Transverse colon (tissue), 4 donors: ENCODE measurements at regions not wholly inside any gene's neighbourhood (a gene's known extent, or its start where the extent isn't known, plus 50 kb on each side); places are given as distances from the start of the nearest gene placed in this dataset.

Experiments
- DNase-seq: peaks from one replicate; pipeline ENCODE4 v3.0.0-alpha.2; 2019
- H3K27ac ChIP-seq, 4 donors: fragments of 200-600 bp; sonication (generic); 2 replicates each; pipeline ENCODE4 v1.5.1; 2016 to 2018; ENCODE audit warnings: inconsistent platforms in 4 of 4
- H3K27me3 ChIP-seq: fragments of 200-600 bp; sonication (generic); 2 replicates; pipeline ENCODE4 v1.5.1; 2017; ENCODE audit warnings: inconsistent platforms
- H3K36me3 ChIP-seq, 4 donors: fragments of 200-600 bp; sonication (generic); 2 replicates each; pipeline ENCODE4 v1.5.1; 2017 to 2019; ENCODE audit warnings: inconsistent platforms in 4 of 4
- H3K4me1 ChIP-seq, 4 donors: fragments of 200-600 bp; sonication (generic); 2 replicates each; pipeline ENCODE4 v1.5.1; 2017 to 2020; ENCODE audit warnings: inconsistent platforms in 4 of 4
- H3K4me3 ChIP-seq, 4 donors: fragments of 200-600 bp; sonication (generic); 1 replicate in 1 of 4; 2 replicates in 3 of 4; pipeline versions ENCODE4 v1.5.1 to v1.6.1; 2017 to 2019; ENCODE audit warnings: inconsistent platforms in 4 of 4
- H3K9me3 ChIP-seq, 2 donors: fragments of 200-600 bp; sonication (generic); 2 replicates each; pipeline ENCODE4 v1.5.1; 2017 to 2019; ENCODE audit warnings: inconsistent platforms in 2 of 2
- CTCF ChIP-seq, 5 experiments: fragments of 200-600 bp in 3 of 5; fragments of 450-650 bp in 2 of 5; sonication (generic) in 3 of 5; IDR thresholded peaks; 1 replicate in 2 of 5; 2 replicates in 3 of 5; pipeline ENCODE4 v1.5.1; 2016 to 2017; ENCODE audit warnings: antibody characterized with exemption in 5 of 5, inconsistent platforms in 3 of 5, mild to moderate bottlenecking in 2 of 5, moderate library complexity in 1 of 5
- EP300 ChIP-seq: sonication (generic); formaldehyde crosslinking; IDR thresholded peaks from one replicate; pipeline ENCODE4 v1.6.1; 2017; ENCODE audit warnings: antibody characterized with exemption, low read depth
- POLR2A ChIP-seq: fragments of 450-650 bp; IDR thresholded peaks from one replicate; pipeline ENCODE4 v1.6.1; 2016; ENCODE audit warnings: antibody characterized with exemption, mild to moderate bottlenecking, moderate library complexity
- POLR2AphosphoS5 ChIP-seq, 3 donors: sonication (generic); formaldehyde crosslinking; IDR thresholded peaks; one replicate each; pipeline ENCODE4 v1.6.1; 2016; ENCODE audit warnings: antibody characterized with exemption in 3 of 3
- WGBS, 2 donors: methylation state at CpG; one replicate each; pipeline ENCODE4 v1.1.5; 2018; ENCODE audit warnings: low coverage in 1 of 2; 5-methylcytosine and 5-hydroxymethylcytosine counted together
- in situ Hi-C, 4 donors: fragments of 200-750 bp; cut with MboI; loops; one replicate each; pipeline versions ENCODE4 v1.15.0 to v1.15.1; 2017; ENCODE audit warnings: low sequenced_read_pairs in 3 of 4, low pct_ligation_motif_present in 1 of 4, low pct_unique_long_range_greater_than_20kb in 1 of 4
- intact Hi-C: fragments of 100-400 bp; cut with DNase I; formaldehyde crosslinking; loops from one replicate; pipeline ENCODE4 v1.15.1; 2023; ENCODE audit warnings: low total_unique reads

GRCh38 chr2:217189747-217190146, 329.9 kb upstream of the TNP1 start:
- no peak overlapping the region for H3K27ac ChIP-seq
- TF ChIP-seq EP300 (no peak), POLR2A (no peak), POLR2AphosphoS5 (IDR thresholded peaks at IDR 0.05) (no peak), CTCF (IDR thresholded peaks at IDR 0.05) (no peak)
- no peaks in the 10 kb centered on the region for H3K36me3 ChIP-seq
- no peaks in the 10 kb centered on the region for H3K27me3 ChIP-seq
- no peak for DNase-seq
- H3K9me3 ChIP-seq, result no peaks in the 10 kb centered on the region
- WGBS, 2 donors, result 96% methylated on average over 2 of the region's 2 CpGs; no CpG with 5 or more reads in 1 of the 2 donors
- intact Hi-C loops (no loop called here), in situ Hi-C loops (no loop called here)
- no peaks in the 10 kb centered on the region for H3K4me1 ChIP-seq
- H3K4me3 ChIP-seq, result no peak overlapping the region

GRCh38 chr2:217189131-217189530, 329.3 kb upstream of the TNP1 start:
- intact Hi-C loops, result no loop called here
- in situ Hi-C loops, result no loop called here
- 83 to 89% methylated on average over 4 to 6 of the region's 6 CpGs for WGBS, 2 donors

GRCh38 chr2:217186668-217187159, 326.9 kb upstream of the TNP1 start:
- Histone ChIP-seq H3K36me3 (no peaks in the 10 kb centered on the region), H3K27ac (peak overlapping the region in 2 of 4 donors; percentile 41 to 42), H3K4me1 (no peaks in the 10 kb centered on the region), H3K27me3 (no peaks in the 10 kb centered on the region), H3K9me3 (no peaks in the 10 kb centered on the region), H3K4me3 (no peak overlapping the region)
- TF ChIP-seq POLR2A (no peak), POLR2AphosphoS5 (IDR thresholded peaks at IDR 0.05) (peak; percentile 8 to 35 (median 11))
- DNase-seq, result no peak
- intact Hi-C loops (no loop called here), in situ Hi-C loops (no loop called here)
- 76 to 85% methylated on average over 3 of the region's 3 CpGs for WGBS, 2 donors

More at GRCh38 chr2:217189131-217189530, 329.3 kb upstream of the TNP1 start:
- Histone ChIP-seq H3K4me3 (no peak overlapping the region), H3K9me3 (no peaks in the 10 kb centered on the region), H3K4me1 (no peaks in the 10 kb centered on the region), H3K27me3 (no peaks in the 10 kb centered on the region), H3K27ac (no peak overlapping the region), H3K36me3 (no peaks in the 10 kb centered on the region)
- DNase-seq, result no peak
- no peak for TF ChIP-seq POLR2AphosphoS5 (IDR thresholded peaks at IDR 0.05)
- no peak for TF ChIP-seq EP300
- TF ChIP-seq POLR2A, result no peak
- TF ChIP-seq CTCF (IDR thresholded peaks at IDR 0.05), result no peak

- Histone ChIP-seq H3K27ac (peak overlapping the region in 2 of 4 donors; percentile 41 to 42), H3K27me3 (no peaks in the 10 kb centered on the region), H3K9me3 (no peaks in the 10 kb centered on the region), H3K4me3 (no peak overlapping the region), H3K36me3 (no peaks in the 10 kb centered on the region), H3K4me1 (no peaks in the 10 kb centered on the region)
- TF ChIP-seq CTCF (IDR thresholded peaks at IDR 0.05), result no peak
- no peak for TF ChIP-seq POLR2A
- TF ChIP-seq POLR2AphosphoS5 (IDR thresholded peaks at IDR 0.05), result no peak
- WGBS, 2 donors, result 69 to 94% methylated on average over 1 to 6 of the region's 6 CpGs
- intact Hi-C loops, result no loop called here
- no peak for DNase-seq
- in situ Hi-C loops, result no loop called here
Observed at GRCh38 chr2:217186152-217186551, 326.3 kb upstream of the TNP1 start.
